Endothelial cell (in vitro differentiated cells): ENCODE measurements at regions not wholly inside any gene's neighbourhood (a gene's known extent, or its start where the extent isn't known, plus 50 kb on each side); places are given as distances from the start of the nearest gene placed in this dataset.

Source experiments
- DNase-seq: peaks from one replicate; pipeline ENCODE4 v3.0.0; 2021; ENCODE audit warnings: low spot score
- H3K27ac Mint-ChIP-seq: one replicate; pipeline ENCODE4 v1.8.0; 2021; ENCODE audit warnings: mixed read lengths, inconsistent platforms; ENCODE audit not compliant: unreplicated experiment
- H3K27me3 Mint-ChIP-seq: one replicate; pipeline ENCODE4 v1.8.0; 2021; ENCODE audit warnings: mild to moderate bottlenecking, moderate library complexity, mixed read lengths, inconsistent platforms; ENCODE audit not compliant: unreplicated experiment
- H3K36me3 Mint-ChIP-seq: one replicate; pipeline ENCODE4 v1.8.0; 2021; ENCODE audit warnings: mild to moderate bottlenecking, low read depth, mixed read lengths, inconsistent platforms; ENCODE audit not compliant: unreplicated experiment
- H3K4me1 Mint-ChIP-seq: one replicate; pipeline ENCODE4 v1.8.0; 2021; ENCODE audit warnings: mild to moderate bottlenecking, mixed read lengths, inconsistent platforms; ENCODE audit not compliant: unreplicated experiment
- H3K4me3 Mint-ChIP-seq: one replicate; pipeline ENCODE4 v1.8.0; 2021; ENCODE audit warnings: mild to moderate bottlenecking, mixed read lengths, inconsistent platforms; ENCODE audit not compliant: unreplicated experiment
- H3K9me3 Mint-ChIP-seq: one replicate; pipeline ENCODE4 v1.8.0; 2021; ENCODE audit warnings: mixed read lengths, inconsistent platforms; ENCODE audit not compliant: unreplicated experiment
- TF ChIP-seq, protein P1 (sequence below): fragments of 200-600 bp; sonication (generic); IDR thresholded peaks from one replicate; pipeline ENCODE4 v1.5.0; 2021; ENCODE audit warnings: antibody characterized with exemption; ENCODE audit not compliant: unreplicated experiment

GRCh38 chr6:10223841-10224240, 191.0 kb downstream of the TFAP2A start:
- Mint-ChIP-seq H3K9me3 (no peaks in the 10 kb centered on the region), H3K4me1 (no peaks in the 10 kb centered on the region), H3K27ac (no peak overlapping the region), H3K27me3 (no peaks in the 10 kb centered on the region), H3K4me3 (no peak overlapping the region), H3K36me3 (no peaks in the 10 kb centered on the region)
- TF ChIP-seq, protein P1, sequence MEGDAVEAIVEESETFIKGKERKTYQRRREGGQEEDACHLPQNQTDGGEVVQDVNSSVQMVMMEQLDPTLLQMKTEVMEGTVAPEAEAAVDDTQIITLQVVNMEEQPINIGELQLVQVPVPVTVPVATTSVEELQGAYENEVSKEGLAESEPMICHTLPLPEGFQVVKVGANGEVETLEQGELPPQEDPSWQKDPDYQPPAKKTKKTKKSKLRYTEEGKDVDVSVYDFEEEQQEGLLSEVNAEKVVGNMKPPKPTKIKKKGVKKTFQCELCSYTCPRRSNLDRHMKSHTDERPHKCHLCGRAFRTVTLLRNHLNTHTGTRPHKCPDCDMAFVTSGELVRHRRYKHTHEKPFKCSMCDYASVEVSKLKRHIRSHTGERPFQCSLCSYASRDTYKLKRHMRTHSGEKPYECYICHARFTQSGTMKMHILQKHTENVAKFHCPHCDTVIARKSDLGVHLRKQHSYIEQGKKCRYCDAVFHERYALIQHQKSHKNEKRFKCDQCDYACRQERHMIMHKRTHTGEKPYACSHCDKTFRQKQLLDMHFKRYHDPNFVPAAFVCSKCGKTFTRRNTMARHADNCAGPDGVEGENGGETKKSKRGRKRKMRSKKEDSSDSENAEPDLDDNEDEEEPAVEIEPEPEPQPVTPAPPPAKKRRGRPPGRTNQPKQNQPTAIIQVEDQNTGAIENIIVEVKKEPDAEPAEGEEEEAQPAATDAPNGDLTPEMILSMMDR: no peak
- DNase-seq: no peak

- no peaks in the 10 kb centered on the region for H3K4me1 Mint-ChIP-seq
- no peak overlapping the region for H3K27ac Mint-ChIP-seq
- TF ChIP-seq, protein P1: no peak
- H3K27me3 Mint-ChIP-seq: no peaks in the 10 kb centered on the region
- no peak overlapping the region for H3K4me3 Mint-ChIP-seq
- no peaks in the 10 kb centered on the region for H3K36me3 Mint-ChIP-seq
- no peak for DNase-seq
- no peaks in the 10 kb centered on the region for H3K9me3 Mint-ChIP-seq
Observed at GRCh38 chr6:10221178-10221577, 193.7 kb downstream of the TFAP2A start.

GRCh38 chr6:10219510-10219909, 195.4 kb downstream of the TFAP2A start:
- TF ChIP-seq, protein P1: no peak
- H3K4me3 Mint-ChIP-seq: no peak overlapping the region
- H3K27ac Mint-ChIP-seq: no peak overlapping the region
- no peak for DNase-seq
- H3K4me1 Mint-ChIP-seq: no peaks in the 10 kb centered on the region
- H3K27me3 Mint-ChIP-seq: no peaks in the 10 kb centered on the region
- H3K36me3 Mint-ChIP-seq: no peaks in the 10 kb centered on the region
- H3K9me3 Mint-ChIP-seq: no peaks in the 10 kb centered on the region

DNA sequence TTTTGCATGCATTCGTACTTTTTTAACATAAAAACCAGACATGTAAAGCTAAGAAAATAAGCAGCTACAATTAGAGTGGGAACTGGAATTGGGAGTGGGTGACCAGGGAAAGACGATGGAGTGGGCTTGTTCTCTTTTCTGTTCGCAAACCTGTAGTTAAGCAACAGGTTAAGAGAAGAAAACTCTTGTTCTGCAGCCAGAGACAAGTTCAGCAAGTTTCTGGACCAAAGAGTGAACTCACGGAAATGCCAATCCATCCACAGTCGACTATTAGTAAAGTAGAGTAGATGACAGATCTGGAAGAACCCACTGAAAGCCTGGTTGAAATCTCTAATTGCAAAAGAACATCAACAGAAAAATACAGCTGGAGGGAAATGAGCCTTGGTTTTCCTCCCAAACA, 197.8 kb downstream of the TFAP2A start:
- Mint-ChIP-seq H3K27me3 (no peaks in the 10 kb centered on the region), H3K36me3 (no peaks in the 10 kb centered on the region), H3K27ac (no peak overlapping the region), H3K4me3 (no peak overlapping the region), H3K4me1 (no peaks in the 10 kb centered on the region), H3K9me3 (no peaks in the 10 kb centered on the region)
- TF ChIP-seq, protein P1: no peak
- no peak for DNase-seq

DNA sequence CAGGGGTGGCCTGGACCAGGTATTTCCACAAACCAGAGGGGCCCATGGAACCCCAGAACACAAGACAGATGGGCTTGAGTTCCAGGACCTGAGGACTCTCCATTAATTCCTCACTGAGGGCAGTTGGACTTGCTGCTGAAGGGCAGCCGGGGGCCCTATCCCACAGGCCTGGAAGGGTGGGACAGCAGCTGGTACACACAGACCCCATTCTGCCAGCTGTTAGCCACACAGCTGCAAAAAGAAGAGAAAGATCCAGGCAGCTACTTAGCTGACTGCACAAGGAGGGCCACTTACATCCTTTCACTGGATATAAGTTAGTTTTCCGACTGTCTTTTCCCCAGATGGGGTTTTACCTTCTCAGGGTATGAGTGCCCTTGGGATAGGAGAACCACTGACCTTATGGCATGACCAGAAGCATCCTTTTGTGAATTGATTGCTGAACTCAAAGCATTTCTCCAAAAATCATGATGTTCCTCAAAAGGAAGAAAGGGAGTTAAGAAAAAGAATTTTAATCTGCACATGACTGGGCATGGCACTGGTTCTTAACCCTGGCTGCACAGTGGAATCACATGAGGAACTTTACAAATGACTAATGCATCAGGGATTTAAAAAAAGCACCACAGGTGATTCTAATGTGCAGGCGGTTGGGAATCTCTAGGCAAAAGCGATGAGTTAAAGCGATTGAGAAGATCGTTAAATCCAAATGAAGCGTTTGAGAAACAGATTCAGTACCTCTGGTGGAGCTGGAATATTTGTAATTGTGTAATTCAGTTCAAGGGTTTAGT, 199.4 kb downstream of the TFAP2A start:
- Mint-ChIP-seq H3K4me1 (no peaks in the 10 kb centered on the region), H3K27ac (no peak overlapping the region), H3K9me3 (no peaks in the 10 kb centered on the region), H3K4me3 (no peak overlapping the region), H3K36me3 (no peaks in the 10 kb centered on the region), H3K27me3 (no peaks in the 10 kb centered on the region)
- TF ChIP-seq, protein P1: no peak
- DNase-seq: no peak
